Caco-2 (cell line): ENCODE measurements at regions not wholly inside any gene's neighbourhood (a gene's known extent, or its start where the extent isn't known, plus 50 kb on each side); places are given as distances from the start of the nearest gene placed in this dataset.
"Not testable (repeated sequence)": the region's sequence is repeated elsewhere in the genome, so short reads cannot be mapped to it uniquely, and the experiment has no call there.

ENCODE experiments used
- BruUV-seq: library from RNA; stranded (reverse); fragments of 400-500 nt; replicated peaks from 2 replicates; lab custom pipeline; 2021; lab: Mats Ljungman, UMichigan
- CTCF ChIA-PET: fragments of 300-600 bp; sonication (Branson Sonifier 250); formaldehyde crosslinking; loops from one replicate; lab custom pipeline; 2022; ENCODE audit warnings: antibody characterized with exemption; lab: Charles Lee
- POLR2A ChIA-PET: fragments of 300-600 bp; sonication (Branson Sonifier 250); formaldehyde crosslinking; loops from one replicate; lab custom pipeline; 2022; ENCODE audit warnings: antibody characterized with exemption; lab: Charles Lee
- DNase-seq, 2 experiments: peaks; one replicate each; pipeline versions ENCODE4 v3.0.0 to v3.0.0-alpha.2; 2020 to 2022
- H3K27me3 ChIP-seq: replicated peaks from 2 replicates; pipeline ENCODE4 v1.6.0; 2011; ENCODE audit warnings: low read length; ENCODE audit not compliant: control insufficient read depth, insufficient read depth
- H3K36me3 ChIP-seq: 2 replicates; pipeline ENCODE4 v1.5.1; 2011; ENCODE audit warnings: low read length; ENCODE audit not compliant: control insufficient read depth, insufficient read depth
- H3K4me1 ChIP-seq: fragments of 250-450 bp; sonication (Bioruptor Pico); 2 replicates; pipeline ENCODE4 v1.5.1; 2020; ENCODE audit warnings: mild to moderate bottlenecking
- H3K4me3 ChIP-seq: 2 replicates; pipeline ENCODE4 v1.5.1; 2011; ENCODE audit warnings: low read depth, mild to moderate bottlenecking, control low read depth, low read length
- H3K9me3 ChIP-seq: fragments of 250-450 bp; sonication (Bioruptor Pico); 2 replicates; pipeline ENCODE4 v1.5.1; 2020; ENCODE audit warnings: mild to moderate bottlenecking, moderate library complexity
- H3K27ac Mint-ChIP-seq: one replicate; pipeline ENCODE4 v1.8.0; 2022; ENCODE audit warnings: mixed read lengths; ENCODE audit not compliant: unreplicated experiment
- H3K27me3 Mint-ChIP-seq: one replicate; pipeline ENCODE4 v1.8.0; 2022; ENCODE audit warnings: mixed read lengths; ENCODE audit not compliant: insufficient read depth, unreplicated experiment
- H3K36me3 Mint-ChIP-seq: one replicate; pipeline ENCODE4 v1.8.0; 2022; ENCODE audit warnings: mild to moderate bottlenecking, mixed read lengths; ENCODE audit not compliant: insufficient read depth, unreplicated experiment
- H3K4me1 Mint-ChIP-seq: one replicate; pipeline ENCODE4 v1.8.0; 2022; ENCODE audit warnings: low read depth, mixed read lengths; ENCODE audit not compliant: unreplicated experiment
- H3K4me3 Mint-ChIP-seq: one replicate; pipeline ENCODE4 v1.8.0; 2022; ENCODE audit warnings: mild to moderate bottlenecking, moderate library complexity, mixed read lengths; ENCODE audit not compliant: unreplicated experiment
- H3K9me3 Mint-ChIP-seq: one replicate; pipeline ENCODE4 v1.8.0; 2022; ENCODE audit warnings: mixed read lengths; ENCODE audit not compliant: unreplicated experiment
- intact Hi-C: fragments of 100-400 bp; cut with micrococcal nuclease; formaldehyde crosslinking; loops from one replicate; pipeline ENCODE4 v1.10.0; 2022; ENCODE audit not compliant: unreplicated experiment

DNA sequence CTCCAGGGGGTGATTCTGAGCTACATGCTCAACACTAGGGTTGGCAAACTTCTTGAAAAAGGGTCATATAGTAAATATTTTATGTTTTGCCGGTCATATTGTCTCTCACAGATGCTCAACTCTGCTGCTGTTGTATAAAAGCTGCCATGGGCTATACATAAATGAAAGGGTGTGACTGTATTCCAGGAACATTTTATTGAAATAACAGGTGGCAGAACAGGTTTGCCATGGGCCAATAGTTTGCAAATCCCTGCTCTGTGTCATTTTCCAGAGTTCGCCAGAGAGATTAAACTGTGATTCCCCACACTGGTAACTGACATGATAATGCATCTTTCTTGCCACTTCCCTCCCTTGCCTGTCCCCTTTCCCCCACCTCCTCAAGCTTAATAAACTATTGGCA is 144.1 kb downstream of the NPIPA8 start:
- DNase-seq, H3K27ac Mint-ChIP-seq, POLR2A ChIA-PET, H3K9me3 ChIP-seq, H3K4me3 ChIP-seq, H3K36me3 ChIP-seq, H3K27me3 Mint-ChIP-seq, H3K4me1 Mint-ChIP-seq, intact Hi-C loops, H3K4me3 Mint-ChIP-seq, H3K9me3 Mint-ChIP-seq, BruUV-seq, CTCF ChIA-PET, H3K27me3 ChIP-seq, H3K36me3 Mint-ChIP-seq, H3K4me1 ChIP-seq: not testable (repeated sequence)

GRCh38 chr16:18190179-18190578 is 146.4 kb downstream of the NPIPA8 start:
- POLR2A ChIA-PET, H3K9me3 Mint-ChIP-seq, H3K27me3 ChIP-seq, H3K27me3 Mint-ChIP-seq, H3K4me1 ChIP-seq, H3K36me3 ChIP-seq, CTCF ChIA-PET, H3K27ac Mint-ChIP-seq, DNase-seq, H3K4me1 Mint-ChIP-seq, intact Hi-C loops, H3K4me3 ChIP-seq, H3K9me3 ChIP-seq, BruUV-seq, H3K36me3 Mint-ChIP-seq, H3K4me3 Mint-ChIP-seq: not testable (repeated sequence)

GRCh38 chr16:18184755-18185154 is 151.8 kb downstream of the NPIPA8 start:
- H3K27me3 Mint-ChIP-seq, BruUV-seq, H3K27me3 ChIP-seq, H3K4me3 Mint-ChIP-seq, H3K36me3 ChIP-seq, H3K9me3 ChIP-seq, intact Hi-C loops, POLR2A ChIA-PET, H3K36me3 Mint-ChIP-seq, H3K4me1 ChIP-seq, H3K4me3 ChIP-seq, DNase-seq, H3K9me3 Mint-ChIP-seq, H3K4me1 Mint-ChIP-seq, CTCF ChIA-PET, H3K27ac Mint-ChIP-seq: not testable (repeated sequence)

DNA sequence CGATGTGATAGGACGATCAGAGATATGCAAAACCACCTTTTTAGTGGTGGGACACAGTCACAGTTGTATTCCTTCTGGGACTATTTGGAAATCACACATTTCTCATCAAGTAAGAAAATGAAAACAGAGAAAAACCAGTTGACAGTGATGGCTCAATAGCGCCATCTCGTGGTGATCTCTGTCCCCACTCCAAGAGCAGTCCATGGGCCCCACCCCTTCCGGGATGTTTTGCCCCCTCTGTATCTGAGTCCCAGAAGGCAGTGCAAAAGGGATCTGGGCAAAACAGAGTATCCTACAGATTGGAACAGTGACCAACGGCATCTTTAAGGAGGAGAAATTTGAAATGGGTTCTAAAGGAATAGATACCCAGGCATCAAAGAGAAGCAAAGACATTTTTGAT is 155.5 kb downstream of the NPIPA8 start:
- H3K4me3 Mint-ChIP-seq, H3K36me3 ChIP-seq, CTCF ChIA-PET, DNase-seq, intact Hi-C loops, H3K4me1 ChIP-seq, H3K36me3 Mint-ChIP-seq, H3K27me3 ChIP-seq, H3K27me3 Mint-ChIP-seq, H3K9me3 ChIP-seq, H3K27ac Mint-ChIP-seq, POLR2A ChIA-PET, H3K4me3 ChIP-seq, H3K4me1 Mint-ChIP-seq, H3K9me3 Mint-ChIP-seq, BruUV-seq: not testable (repeated sequence)

DNA sequence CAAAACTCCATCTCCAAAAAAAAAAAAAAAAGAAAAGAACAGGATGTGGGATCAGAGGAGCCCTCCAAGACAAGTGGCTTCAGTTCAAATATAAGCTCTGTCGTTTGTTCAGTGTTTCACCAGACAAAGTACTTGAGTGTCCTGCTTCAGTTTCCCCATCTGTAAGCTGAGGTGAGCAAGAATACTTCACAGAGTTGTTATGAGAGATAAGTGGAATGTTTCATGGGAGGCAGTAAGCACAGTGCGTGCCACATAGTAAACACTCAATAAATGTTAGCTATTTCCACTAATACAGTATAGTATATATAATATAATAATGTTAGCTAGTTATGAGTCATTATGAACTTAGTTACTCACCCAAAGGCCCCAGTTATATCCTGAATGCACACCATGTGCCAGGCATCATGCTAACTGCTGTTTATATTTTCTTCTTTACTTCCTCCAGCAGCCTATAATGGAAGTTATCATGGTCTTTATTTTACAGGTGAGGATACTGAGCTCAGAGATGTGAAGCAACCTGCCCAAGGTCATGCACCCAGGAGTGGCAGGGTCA is 162.5 kb downstream of the NPIPA8 start:
- CTCF ChIA-PET, H3K9me3 ChIP-seq, DNase-seq, H3K27me3 ChIP-seq, H3K4me3 ChIP-seq, BruUV-seq, H3K36me3 Mint-ChIP-seq, H3K27me3 Mint-ChIP-seq, H3K27ac Mint-ChIP-seq, H3K4me1 ChIP-seq, H3K4me1 Mint-ChIP-seq, intact Hi-C loops, H3K9me3 Mint-ChIP-seq, H3K4me3 Mint-ChIP-seq, H3K36me3 ChIP-seq, POLR2A ChIA-PET: not testable (repeated sequence)

DNA sequence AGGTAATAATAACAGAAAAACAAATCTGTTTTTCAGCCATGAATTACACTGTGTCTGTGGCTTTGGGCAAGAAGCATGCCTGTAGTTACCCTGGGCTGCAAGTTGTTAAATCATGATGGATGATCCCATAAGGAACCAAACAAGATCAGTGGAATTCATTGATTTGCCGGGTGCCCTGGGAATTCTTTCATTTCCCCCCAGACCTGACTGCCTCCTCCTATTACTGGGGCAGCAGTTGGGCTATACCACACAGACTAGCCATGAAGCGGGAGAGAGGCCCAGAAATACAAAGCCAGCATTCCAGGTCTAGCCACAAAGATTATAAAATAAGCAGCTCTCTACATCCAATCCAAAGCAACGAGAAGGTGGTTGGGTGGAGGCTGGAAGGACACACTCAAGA is 174.2 kb downstream of the NPIPA8 start:
- POLR2A ChIA-PET, intact Hi-C loops, CTCF ChIA-PET, H3K4me3 Mint-ChIP-seq, H3K27me3 Mint-ChIP-seq, H3K4me1 Mint-ChIP-seq, H3K36me3 ChIP-seq, H3K27ac Mint-ChIP-seq, DNase-seq, H3K9me3 ChIP-seq, H3K4me1 ChIP-seq, H3K27me3 ChIP-seq, H3K36me3 Mint-ChIP-seq, H3K9me3 Mint-ChIP-seq, H3K4me3 ChIP-seq, BruUV-seq: not testable (repeated sequence)

- BruUV-seq, H3K4me3 Mint-ChIP-seq, H3K4me1 ChIP-seq, DNase-seq, H3K4me3 ChIP-seq, H3K9me3 ChIP-seq, H3K27ac Mint-ChIP-seq, H3K4me1 Mint-ChIP-seq, intact Hi-C loops, CTCF ChIA-PET, POLR2A ChIA-PET, H3K27me3 Mint-ChIP-seq, H3K27me3 ChIP-seq, H3K36me3 ChIP-seq, H3K36me3 Mint-ChIP-seq, H3K9me3 Mint-ChIP-seq: not testable (repeated sequence)
Observed at GRCh38 chr16:18161224-18161623, 175.3 kb downstream of the NPIPA8 start.
